HepG2 (cell line): ENCODE measurements at regions not wholly inside any gene's neighbourhood (a gene's known extent, or its start where the extent isn't known, plus 50 kb on each side); places are given as distances from the start of the nearest gene placed in this dataset.
A peak's percentile ranks its signal among the peaks of the same experiment; 100 is the strongest.

Experiments
- ATAC-seq: fragments of 200-7000 bp; cut with Tn5 transposase; 3 replicates; pipeline ENCODE4 v1.9.1; 2020; ENCODE audit warnings: mild to moderate bottlenecking, moderate library complexity
- BruUV-seq: library from RNA; stranded (reverse); fragments of 400-500 nt; replicated peaks from 2 replicates; lab custom pipeline; 2021; lab: Mats Ljungman, UMichigan
- CTCF ChIA-PET: fragments of 300-600 bp; formaldehyde crosslinking; extraction: SDS; loops from one replicate; lab custom pipeline; 2021; ENCODE audit warnings: low total read pairs, inconsistent platforms, low intra/inter-chr PET ratio; lab: Yijun Ruan, JAX
- POLR2A ChIA-PET: fragments of 350-600 bp; sonication (Branson Sonifier 250); formaldehyde crosslinking; loops from one replicate; lab custom pipeline; 2020; ENCODE audit warnings: antibody characterized with exemption, inconsistent platforms; lab: Yijun Ruan, JAX
- DNase-seq: peaks from one replicate; pipeline ENCODE4 v3.0.0-alpha.2; 2015; ENCODE audit warnings: low spot score
- FAIRE-seq: peaks from 3 replicates; lab custom pipeline; 2011; peaks lifted over from hg19 to GRCh38; lab: Jason Lieb, UNC
- H2AFZ ChIP-seq: one replicate; pipeline ENCODE4 v1.6.1; 2011; ENCODE audit warnings: low read length, inconsistent platforms
- H3K27ac ChIP-seq: fragments of 300-600 bp; 3 replicates; pipeline ENCODE4 v1.8.0; 2011; ENCODE audit warnings: mixed run types, mild to moderate bottlenecking, mixed read lengths, low read length, inconsistent platforms; ENCODE audit not compliant: insufficient read depth; ENCODE audit errors: extremely low read length
- H3K27me3 ChIP-seq, 2 experiments: fragments of 200-600 bp in 1 of 2; 2 replicates in 1 of 2; 3 replicates in 1 of 2; pipeline versions ENCODE4 v1.6.0 to v1.8.0; 2011; ENCODE audit warnings: low read length in 2 of 2, mild to moderate bottlenecking in 2 of 2, moderate library complexity in 2 of 2, inconsistent platforms in 1 of 2; ENCODE audit not compliant: insufficient read depth in 2 of 2, control insufficient read depth in 1 of 2
- H3K36me3 ChIP-seq, 2 experiments: fragments of 200-600 bp in 1 of 2; replicated peaks in 1 of 2; 2 replicates in 1 of 2; 3 replicates in 1 of 2; pipeline versions ENCODE4 v1.5.1 to v1.8.0; 2011; ENCODE audit warnings: low read length in 2 of 2, inconsistent platforms in 1 of 2; ENCODE audit not compliant: insufficient read depth in 2 of 2, control insufficient read depth in 1 of 2
- H3K4me1 ChIP-seq: 2 replicates; pipeline ENCODE4 v1.5.1; 2012; ENCODE audit warnings: low read length, inconsistent platforms; ENCODE audit not compliant: insufficient read depth
- H3K4me2 ChIP-seq: 2 replicates; pipeline ENCODE4 v1.6.0; 2011; ENCODE audit warnings: low read depth, low read length, inconsistent platforms
- H3K4me3 ChIP-seq, 3 experiments: fragments of 200-600 bp in 1 of 3; sonication (generic), shearing (Covaris generic) in 1 of 3; replicated peaks in 1 of 3; 2 replicates each; pipeline ENCODE4 v1.5.1; 2011 to 2016; ENCODE audit warnings: low read length in 3 of 3, inconsistent platforms in 2 of 3, low read depth in 2 of 3, mild to moderate bottlenecking in 2 of 3, control low read depth in 1 of 3, mixed read lengths in 1 of 3; ENCODE audit not compliant: insufficient read depth in 1 of 3
- H3K79me2 ChIP-seq: one replicate; pipeline ENCODE4 v1.6.1; 2011; ENCODE audit warnings: low read length, inconsistent platforms; ENCODE audit not compliant: insufficient read depth
- H3K9ac ChIP-seq: 2 replicates; pipeline ENCODE4 v1.6.0; 2011; ENCODE audit warnings: mild to moderate bottlenecking, low read depth, low read length, inconsistent platforms; ENCODE audit not compliant: insufficient read depth
- H3K9me3 ChIP-seq: 2 replicates; pipeline ENCODE4 v1.5.1; 2012; ENCODE audit warnings: mild to moderate bottlenecking, low read length
- H4K20me1 ChIP-seq: 2 replicates; pipeline ENCODE4 v1.6.0; 2011; ENCODE audit warnings: inconsistent platforms, mild to moderate bottlenecking, low read length, moderate library complexity; ENCODE audit not compliant: insufficient read depth
- ATF7 ChIP-seq, 2 experiments: fragments of 450-650 bp in 1 of 2; sonication (generic) in 1 of 2; formaldehyde crosslinking in 1 of 2; IDR thresholded peaks; 2 replicates each; pipeline versions ENCODE4 v1.4.0 to v1.6.1; 2016 to 2020; ENCODE audit warnings: antibody characterized with exemption in 1 of 2, mild to moderate bottlenecking in 1 of 2, missing genetic modification reagents in 1 of 2
- ZFP36L2 ChIP-seq: sonication (generic); formaldehyde crosslinking; IDR thresholded peaks from 2 replicates; pipeline ENCODE4 v1.4.0; 2020; ENCODE audit warnings: missing genetic modification reagents
- WGBS: methylation state at CpG from one replicate; pipeline ENCODE4 v1.1.6; 2017; ENCODE audit warnings: low lambda C conversion rate; 5-methylcytosine and 5-hydroxymethylcytosine counted together
- in situ Hi-C: cut with HindIII; loops from 2 replicates; pipeline ENCODE4 v1.10.0; 2017; ENCODE audit warnings: low pct_unique_long_range_greater_than_20kb; ENCODE audit not compliant: extremely low pct_ligation_motif_present
- intact Hi-C: fragments of 100-400 bp; cut with micrococcal nuclease; formaldehyde crosslinking; loops from one replicate; pipeline ENCODE4 v1.10.0; 2022; ENCODE audit not compliant: unreplicated experiment
- TF ChIP-seq, protein P1 (sequence below): sonication (generic); formaldehyde crosslinking; IDR thresholded peaks from 2 replicates; pipeline ENCODE4 v1.4.0; 2020; ENCODE audit warnings: missing genetic modification reagents
- TF ChIP-seq, protein P2 (sequence below): sonication (generic); formaldehyde crosslinking; IDR thresholded peaks from 2 replicates; pipeline ENCODE4 v1.4.0; 2020; ENCODE audit warnings: missing genetic modification reagents, low read depth, mild to moderate bottlenecking, borderline replicate concordance
- TF ChIP-seq, protein P3 (sequence below): sonication (generic); formaldehyde crosslinking; conservative IDR thresholded peaks from 2 replicates; pipeline ENCODE4 v1.8.0; 2022; ENCODE audit warnings: mild to moderate bottlenecking, moderate library complexity, missing genetic modification reagents
- TF ChIP-seq, protein P4 (sequence below): sonication (generic); formaldehyde crosslinking; IDR thresholded peaks from 2 replicates; pipeline ENCODE4 v1.4.0; 2020; ENCODE audit warnings: missing genetic modification reagents

DNA sequence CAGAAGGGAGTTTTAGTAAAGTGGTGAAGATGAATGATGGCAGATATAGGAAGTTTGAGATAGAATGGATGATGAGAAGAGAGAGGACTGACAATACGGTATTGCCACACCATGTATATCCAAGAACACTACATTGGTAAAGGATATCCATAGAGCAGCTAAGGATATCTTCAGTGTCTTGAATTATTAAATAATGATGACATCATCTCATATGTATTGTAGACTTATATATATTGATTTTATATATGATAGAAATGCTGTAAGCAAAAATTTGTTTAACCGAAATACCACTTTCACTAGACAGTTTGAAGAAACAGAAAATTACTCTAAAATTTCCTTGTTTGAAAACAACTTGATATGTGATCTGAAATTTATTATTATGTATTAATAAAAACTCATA, 89.0 kb downstream of the SEPTIN7 start:
- H4K20me1 ChIP-seq = no peaks in the 10 kb centered on the region
- H3K9me3 ChIP-seq = no peaks in the 10 kb centered on the region
- DNase-seq (no peak), ATAC-seq (no peak), FAIRE-seq (no peak)
- ChIA-PET POLR2A (no interaction called here), CTCF (no interaction called here)
- no peak overlapping the region for H3K9ac ChIP-seq
- no peaks in the 10 kb centered on the region for H3K4me1 ChIP-seq
- H3K27ac ChIP-seq = no peak overlapping the region
- WGBS = 97% methylated on average over 2 of the region's 2 CpGs
- BruUV-seq = no TSS peak
- no peaks in the 10 kb centered on the region for H3K79me2 ChIP-seq
- intact Hi-C loops = no loop called here
- no peak overlapping the region for H2AFZ ChIP-seq
- in situ Hi-C loops = no loop called here
- H3K4me3 ChIP-seq = no peak overlapping the region
- H3K4me2 ChIP-seq = no peak overlapping the region
- peaks cover 1 to 12% of the 10 kb centered on the region in 2 experiments; a peak in 2 of 5 replicates for H3K36me3 ChIP-seq
- H3K27me3 ChIP-seq = no peaks in the 10 kb centered on the region
- TF ChIP-seq ATF7 (IDR thresholded peaks at IDR 0.05) (peak; percentile 91), ATF7 (CRISPR knock-in tag; IDR thresholded peaks at IDR 0.05) (no peak)
- TF ChIP-seq, protein P1, sequence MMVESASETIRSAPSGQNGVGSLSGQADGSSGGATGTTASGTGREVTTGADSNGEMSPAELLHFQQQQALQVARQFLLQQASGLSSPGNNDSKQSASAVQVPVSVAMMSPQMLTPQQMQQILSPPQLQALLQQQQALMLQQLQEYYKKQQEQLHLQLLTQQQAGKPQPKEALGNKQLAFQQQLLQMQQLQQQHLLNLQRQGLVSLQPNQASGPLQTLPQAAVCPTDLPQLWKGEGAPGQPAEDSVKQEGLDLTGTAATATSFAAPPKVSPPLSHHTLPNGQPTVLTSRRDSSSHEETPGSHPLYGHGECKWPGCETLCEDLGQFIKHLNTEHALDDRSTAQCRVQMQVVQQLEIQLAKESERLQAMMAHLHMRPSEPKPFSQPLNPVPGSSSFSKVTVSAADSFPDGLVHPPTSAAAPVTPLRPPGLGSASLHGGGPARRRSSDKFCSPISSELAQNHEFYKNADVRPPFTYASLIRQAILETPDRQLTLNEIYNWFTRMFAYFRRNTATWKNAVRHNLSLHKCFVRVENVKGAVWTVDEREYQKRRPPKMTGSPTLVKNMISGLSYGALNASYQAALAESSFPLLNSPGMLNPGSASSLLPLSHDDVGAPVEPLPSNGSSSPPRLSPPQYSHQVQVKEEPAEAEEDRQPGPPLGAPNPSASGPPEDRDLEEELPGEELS = no peak

DNA sequence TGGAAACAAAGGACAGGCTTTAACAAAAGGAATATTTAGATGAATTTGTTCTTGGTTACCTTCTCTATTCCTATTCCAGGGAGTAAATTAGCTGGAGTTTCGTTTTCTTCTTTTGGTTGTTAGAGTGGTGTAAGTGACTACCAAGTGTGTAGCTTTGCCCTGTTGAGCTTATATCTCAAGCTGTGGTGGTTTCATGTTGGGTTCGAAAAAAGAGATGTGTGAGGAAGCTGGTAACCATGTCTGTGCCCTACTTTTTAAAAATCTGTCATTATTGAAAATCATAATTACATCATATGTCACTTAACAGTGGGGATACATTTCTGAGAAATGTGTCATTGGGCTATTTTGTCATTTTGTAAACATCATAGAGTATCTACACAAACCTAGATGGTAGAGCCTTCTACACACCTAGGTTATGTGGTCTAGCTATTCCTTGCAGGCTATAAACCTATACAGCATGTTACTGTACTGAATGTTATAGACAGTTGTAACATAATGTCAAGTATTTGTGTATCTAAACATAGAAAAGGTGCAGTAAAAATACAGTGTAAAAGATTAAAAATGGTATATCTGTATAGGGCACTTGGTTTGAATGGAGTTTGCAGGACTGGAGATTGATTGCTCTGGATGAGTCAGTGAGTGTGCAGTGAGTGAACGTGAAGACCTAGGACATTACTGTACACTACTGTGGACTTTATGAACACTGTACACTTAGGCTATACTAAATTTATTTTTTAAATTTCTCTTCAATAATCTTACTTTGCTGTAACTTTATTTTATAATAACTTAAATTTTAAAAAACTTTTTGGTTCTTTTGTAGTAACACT, 90.4 kb downstream of the SEPTIN7 start:
- ATAC-seq (no peak), DNase-seq (no peak), FAIRE-seq (no peak)
- POLR2A ChIA-PET = no interaction called here
- WGBS = 92% methylated on average over 3 of the region's 3 CpGs
- Histone ChIP-seq H4K20me1 (no peaks in the 10 kb centered on the region), H2AFZ (no peak overlapping the region), H3K27ac (no peak overlapping the region), H3K4me1 (no peaks in the 10 kb centered on the region), H3K9me3 (no peaks in the 10 kb centered on the region), H3K36me3 (peaks cover 1 to 9% of the 10 kb centered on the region in 2 experiments; a peak in 2 of 5 replicates), H3K4me2 (no peak overlapping the region), H3K9ac (no peak overlapping the region), H3K4me3 (no peak overlapping the region), H3K27me3 (no peaks in the 10 kb centered on the region), H3K79me2 (no peaks in the 10 kb centered on the region)
- BruUV-seq = no TSS peak
- in situ Hi-C loops (no loop called here), intact Hi-C loops (no loop called here)
- CTCF ChIA-PET = no interaction called here
- TF ChIP-seq ZFP36L2 (CRISPR knock-in tag) = no peak
- TF ChIP-seq, protein P2, sequence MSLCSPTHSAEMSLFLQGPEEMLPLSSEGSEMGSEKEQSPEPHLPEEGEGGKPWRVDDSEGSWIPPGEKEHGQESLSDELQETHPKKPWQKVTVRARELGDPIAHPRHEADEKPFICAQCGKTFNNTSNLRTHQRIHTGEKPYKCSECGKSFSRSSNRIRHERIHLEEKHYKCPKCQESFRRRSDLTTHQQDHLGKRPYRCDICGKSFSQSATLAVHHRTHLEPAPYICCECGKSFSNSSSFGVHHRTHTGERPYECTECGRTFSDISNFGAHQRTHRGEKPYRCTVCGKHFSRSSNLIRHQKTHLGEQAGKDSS (CRISPR knock-in tag) = no peak
- TF ChIP-seq, protein P3, sequence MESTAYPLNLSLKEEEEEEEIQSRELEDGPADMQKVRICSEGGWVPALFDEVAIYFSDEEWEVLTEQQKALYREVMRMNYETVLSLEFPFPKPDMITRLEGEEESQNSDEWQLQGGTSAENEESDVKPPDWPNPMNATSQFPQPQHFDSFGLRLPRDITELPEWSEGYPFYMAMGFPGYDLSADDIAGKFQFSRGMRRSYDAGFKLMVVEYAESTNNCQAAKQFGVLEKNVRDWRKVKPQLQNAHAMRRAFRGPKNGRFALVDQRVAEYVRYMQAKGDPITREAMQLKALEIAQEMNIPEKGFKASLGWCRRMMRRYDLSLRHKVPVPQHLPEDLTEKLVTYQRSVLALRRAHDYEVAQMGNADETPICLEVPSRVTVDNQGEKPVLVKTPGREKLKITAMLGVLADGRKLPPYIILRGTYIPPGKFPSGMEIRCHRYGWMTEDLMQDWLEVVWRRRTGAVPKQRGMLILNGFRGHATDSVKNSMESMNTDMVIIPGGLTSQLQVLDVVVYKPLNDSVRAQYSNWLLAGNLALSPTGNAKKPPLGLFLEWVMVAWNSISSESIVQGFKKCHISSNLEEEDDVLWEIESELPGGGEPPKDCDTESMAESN = no peak
- TF ChIP-seq, protein P4, sequence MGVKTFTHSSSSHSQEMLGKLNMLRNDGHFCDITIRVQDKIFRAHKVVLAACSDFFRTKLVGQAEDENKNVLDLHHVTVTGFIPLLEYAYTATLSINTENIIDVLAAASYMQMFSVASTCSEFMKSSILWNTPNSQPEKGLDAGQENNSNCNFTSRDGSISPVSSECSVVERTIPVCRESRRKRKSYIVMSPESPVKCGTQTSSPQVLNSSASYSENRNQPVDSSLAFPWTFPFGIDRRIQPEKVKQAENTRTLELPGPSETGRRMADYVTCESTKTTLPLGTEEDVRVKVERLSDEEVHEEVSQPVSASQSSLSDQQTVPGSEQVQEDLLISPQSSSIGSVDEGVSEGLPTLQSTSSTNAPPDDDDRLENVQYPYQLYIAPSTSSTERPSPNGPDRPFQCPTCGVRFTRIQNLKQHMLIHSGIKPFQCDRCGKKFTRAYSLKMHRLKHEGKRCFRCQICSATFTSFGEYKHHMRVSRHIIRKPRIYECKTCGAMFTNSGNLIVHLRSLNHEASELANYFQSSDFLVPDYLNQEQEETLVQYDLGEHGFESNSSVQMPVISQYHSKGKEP (CRISPR knock-in tag) = no peak
